Stimulated activated CD4-positive, alpha-beta T cell treated with anti-CD3 and anti-CD28 coated beads, TNF-alpha, amount 100 ng/mL, for 48 hours (primary cell): ENCODE measurements at regions not wholly inside any gene's neighbourhood (a gene's known extent, or its start where the extent isn't known, plus 50 kb on each side); places are given as distances from the start of the nearest gene placed in this dataset.
"Not testable (repeated sequence)": the region's sequence is repeated elsewhere in the genome, so short reads cannot be mapped to it uniquely, and the experiment has no call there.

Experiments
- DNase-seq, 3 donors: peaks; one replicate each; pipeline ENCODE4 v3.0.0-alpha.2; 2020; ENCODE audit warnings: low read depth in 3 of 3

GRCh38 chr6:112651239-112651638 is 304.1 kb downstream of the RFPL4B start:
- no peak for DNase-seq

DNA sequence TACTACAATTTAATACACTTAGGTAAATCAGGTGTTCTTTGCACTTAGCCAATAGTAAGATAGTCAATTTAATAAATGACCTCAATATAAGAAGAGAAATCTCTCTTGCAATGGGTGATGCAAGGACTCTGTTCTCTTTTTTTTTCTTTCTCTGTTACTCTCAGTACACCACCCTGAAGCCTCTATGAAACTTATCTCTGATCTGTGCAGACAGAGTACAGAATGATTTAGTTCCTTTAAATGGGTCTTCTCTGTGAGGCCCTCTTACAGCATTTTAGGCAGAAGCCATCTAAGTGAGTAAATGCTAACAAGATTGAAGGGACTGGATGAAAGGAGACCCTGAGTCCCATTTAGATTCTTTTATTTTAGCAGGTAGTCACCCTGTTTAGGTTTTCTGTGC is 312.8 kb downstream of the RFPL4B start:
- DNase-seq, result no peak

GRCh38 chr6:112660626-112661025 is 313.5 kb downstream of the RFPL4B start:
- DNase-seq, result no peak

- no peak for DNase-seq
Observed at GRCh38 chr6:112663698-112664097, 316.6 kb downstream of the RFPL4B start.

- DNase-seq, result no peak
Observed at GRCh38 chr6:112665114-112665513, 318.0 kb downstream of the RFPL4B start.

GRCh38 chr6:112665815-112666214 is 318.7 kb downstream of the RFPL4B start:
- DNase-seq, result no peak

- no peak for DNase-seq
Observed at GRCh38 chr6:112667427-112667826, 320.3 kb downstream of the RFPL4B start.

GRCh38 chr6:112680091-112680490 is 333.0 kb downstream of the RFPL4B start:
- no peak for DNase-seq

DNA sequence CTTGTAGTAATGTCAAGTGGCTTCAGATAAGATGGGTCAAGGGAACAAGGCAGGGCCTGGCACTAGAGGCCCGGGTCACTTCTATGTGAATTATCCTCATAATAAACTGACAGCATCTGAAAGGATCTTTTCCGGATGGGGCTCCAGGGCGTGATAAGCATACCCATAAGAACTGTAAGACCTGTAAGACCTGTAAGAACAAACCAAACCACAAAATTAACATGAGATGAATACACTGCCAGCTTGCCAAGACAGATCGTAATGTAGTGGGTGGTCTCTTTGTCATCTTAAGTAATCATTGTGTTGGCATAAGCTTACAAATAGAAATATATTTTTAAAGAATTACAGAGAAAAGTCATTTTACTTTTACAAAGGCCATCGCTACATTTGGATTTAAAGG is 334.9 kb downstream of the RFPL4B start:
- DNase-seq, result no peak

GRCh38 chr6:112683106-112683505 is 336.0 kb downstream of the RFPL4B start:
- DNase-seq, result no peak

DNA sequence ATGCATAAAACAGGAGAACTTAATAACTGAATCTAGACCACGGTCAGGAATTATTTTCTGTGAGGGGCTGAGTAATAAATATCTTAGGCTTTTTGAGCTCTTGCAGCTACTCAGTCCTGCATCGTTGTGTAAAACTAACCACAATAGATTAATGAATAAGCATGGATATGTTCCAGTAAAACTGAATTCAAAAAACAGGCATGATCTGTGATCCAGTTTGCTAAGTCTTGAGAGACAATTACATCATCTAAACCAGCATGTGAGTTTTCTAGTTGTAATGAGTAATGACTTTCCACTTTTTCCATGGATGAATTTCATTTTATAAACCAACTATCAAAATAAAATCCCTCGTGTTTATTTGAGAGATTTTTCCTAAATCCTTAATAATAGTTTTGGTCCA is 336.8 kb downstream of the RFPL4B start:
- no peak for DNase-seq

GRCh38 chr6:112685521-112686220 is 338.5 kb downstream of the RFPL4B start:
- not testable (repeated sequence) for DNase-seq

GRCh38 chr6:112688487-112689165 is 341.5 kb downstream of the RFPL4B start:
- not testable (repeated sequence) for DNase-seq

DNA sequence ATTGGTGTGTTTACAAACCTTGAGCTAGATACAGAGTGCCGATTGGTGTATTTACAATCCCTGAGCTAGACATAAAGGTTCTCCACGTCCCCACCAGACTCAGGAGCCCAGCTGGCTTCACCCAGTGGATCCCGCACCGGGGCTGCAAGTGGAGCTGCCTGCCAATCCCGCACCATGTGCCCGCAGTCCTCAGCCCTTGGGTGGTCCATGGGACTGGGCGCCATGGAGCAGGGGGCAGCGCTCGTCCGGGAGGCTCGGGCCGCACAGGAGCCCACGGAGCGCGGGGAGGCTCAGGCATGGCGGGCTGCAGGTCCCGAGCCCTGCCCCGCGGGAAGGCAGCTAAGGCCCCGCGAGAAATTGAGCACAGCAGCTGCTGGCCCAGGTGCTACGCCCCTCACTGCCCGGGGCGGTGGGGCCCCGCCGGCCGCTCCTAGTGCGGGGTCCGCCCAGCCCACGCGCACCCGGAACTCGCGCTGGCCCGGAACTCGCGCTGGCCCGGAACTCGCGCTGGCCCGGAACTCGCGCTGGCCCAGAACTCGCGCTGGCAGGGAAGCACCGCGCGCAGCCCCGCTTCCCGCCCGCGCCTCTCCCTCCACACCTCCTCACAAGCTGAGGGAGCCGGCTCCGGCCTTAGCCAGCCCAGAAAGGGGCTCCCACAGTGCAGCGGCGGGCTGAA is 342.2 kb downstream of the RFPL4B start:
- not testable (repeated sequence) for DNase-seq

GRCh38 chr6:112690497-112691202 is 343.5 kb downstream of the RFPL4B start:
- DNase-seq, result no peak

GRCh38 chr6:112691289-112691688 is 344.2 kb downstream of the RFPL4B start:
- DNase-seq, result no peak

DNA sequence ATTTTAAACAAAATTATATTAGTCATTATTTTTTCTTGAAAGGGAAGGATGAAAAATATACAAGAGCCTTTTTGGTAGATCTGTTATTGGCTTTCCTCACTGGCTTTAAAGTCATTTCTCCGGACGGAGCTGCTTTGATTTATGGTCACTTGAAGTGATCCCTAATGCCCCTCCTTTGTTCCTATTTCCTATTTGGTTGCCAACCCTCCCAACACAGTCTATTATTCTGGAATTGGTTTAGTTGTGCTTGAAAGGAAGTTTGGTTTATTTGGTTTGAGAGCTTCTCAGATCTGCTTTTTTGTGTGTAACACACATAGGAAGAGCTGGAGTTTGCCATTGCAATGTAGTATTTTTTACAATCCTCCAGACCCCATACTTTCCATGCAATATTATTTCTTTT is 347.9 kb downstream of the RFPL4B start:
- no peak for DNase-seq

GRCh38 chr6:112697265-112697664 is 350.1 kb downstream of the RFPL4B start:
- no peak for DNase-seq

DNA sequence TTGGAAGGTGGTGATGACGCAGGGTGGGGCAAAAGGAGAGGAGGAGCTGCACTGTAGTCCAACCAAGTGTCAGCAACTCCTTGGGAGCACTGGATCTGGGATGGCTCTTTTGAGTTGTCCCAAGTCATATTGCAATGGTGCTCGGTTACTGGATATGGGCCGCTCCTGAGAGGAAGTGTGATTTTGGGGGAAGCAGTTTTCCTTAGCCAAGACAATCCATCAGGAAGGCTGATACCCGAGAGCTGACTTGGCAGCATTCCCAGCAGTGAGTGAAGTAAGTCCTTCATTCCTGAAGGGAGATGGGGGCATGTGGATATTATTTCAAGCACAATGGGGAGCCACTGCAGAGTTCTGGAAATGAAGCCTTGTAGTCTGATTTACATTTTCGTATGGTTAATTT is 354.1 kb downstream of the RFPL4B start:
- no peak for DNase-seq

DNA sequence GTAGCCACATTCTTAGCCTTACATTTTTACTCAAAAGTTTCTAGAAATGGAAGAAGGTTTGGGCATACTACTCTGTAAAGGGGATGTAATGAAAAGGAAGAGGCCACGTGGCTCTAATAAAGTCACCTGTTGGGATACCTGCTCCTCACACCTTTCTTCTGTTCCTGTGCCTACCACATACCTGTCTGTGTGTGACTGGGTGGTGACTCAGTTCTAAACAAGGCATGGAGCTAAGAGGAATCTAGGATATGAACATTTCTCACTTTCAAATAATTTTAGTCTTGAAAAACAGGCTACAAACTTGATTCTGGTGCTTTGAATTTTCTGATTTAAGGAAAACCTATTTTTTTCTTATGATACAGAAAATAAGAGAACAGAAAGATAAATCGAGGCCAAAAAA is 363.6 kb downstream of the RFPL4B start:
- DNase-seq, result no peak

DNA sequence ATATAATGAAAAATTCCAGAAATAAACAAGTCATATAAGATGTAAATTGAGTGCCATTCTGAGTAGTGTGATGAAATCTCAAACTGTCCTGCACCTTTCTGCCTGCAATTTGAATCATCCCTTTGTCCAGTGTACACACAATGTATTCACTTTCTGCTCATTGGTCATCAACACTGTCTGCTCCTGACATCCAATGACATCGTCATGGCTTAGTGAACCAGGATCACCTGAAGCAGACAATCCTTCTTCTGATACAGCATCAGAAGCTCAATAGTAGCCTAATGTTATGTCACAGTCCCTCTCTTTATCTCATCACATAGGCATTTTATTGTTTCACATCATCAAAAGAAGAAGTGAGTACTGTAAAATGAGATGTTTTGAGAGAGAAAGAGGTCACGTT is 366.3 kb downstream of the RFPL4B start:
- no peak for DNase-seq

DNA sequence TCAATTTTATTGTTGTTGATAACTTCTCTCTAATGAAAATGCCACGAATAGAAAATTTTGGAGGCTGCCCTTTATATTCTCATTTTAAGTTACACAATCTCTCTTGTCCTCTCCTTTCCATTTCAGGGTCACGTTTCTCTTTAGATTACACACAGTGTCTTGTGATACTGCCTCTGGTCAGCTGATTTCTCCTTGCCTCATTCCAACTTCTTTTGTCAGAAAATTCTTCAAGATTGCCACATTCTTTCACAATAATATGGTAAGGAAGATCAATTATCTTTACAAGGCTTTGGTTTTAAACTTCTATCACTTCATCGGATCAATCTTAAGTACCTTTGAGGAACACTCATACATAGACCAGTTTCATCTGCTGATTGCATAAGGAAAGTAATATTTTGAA is 370.3 kb downstream of the RFPL4B start:
- no peak for DNase-seq
